Ovary (tissue), 3 donors: ENCODE measurements at regions not wholly inside any gene's neighbourhood (a gene's known extent, or its start where the extent isn't known, plus 50 kb on each side); places are given as distances from the start of the nearest gene placed in this dataset.

Experiments
- EP300 ChIP-seq: sonication (generic); formaldehyde crosslinking; IDR thresholded peaks from one replicate; pipeline ENCODE4 v1.6.1; 2017; ENCODE audit warnings: antibody characterized with exemption
- POLR2A ChIP-seq: fragments of 450-650 bp; IDR thresholded peaks from one replicate; pipeline ENCODE4 v1.6.1; 2017; ENCODE audit warnings: antibody characterized with exemption, mild to moderate bottlenecking, moderate library complexity
- TF ChIP-seq, protein P1 (sequence below), 3 donors: fragments of 450-650 bp in 2 of 3; fragments of 200-600 bp in 1 of 3; IDR thresholded peaks; one replicate each; pipeline versions ENCODE4 v1.5.1 to v1.8.0; 2016 to 2022; ENCODE audit warnings: antibody characterized with exemption in 3 of 3, mild to moderate bottlenecking in 1 of 3
- donor health status: DM: no; HTN: no; CAD: no.

DNA sequence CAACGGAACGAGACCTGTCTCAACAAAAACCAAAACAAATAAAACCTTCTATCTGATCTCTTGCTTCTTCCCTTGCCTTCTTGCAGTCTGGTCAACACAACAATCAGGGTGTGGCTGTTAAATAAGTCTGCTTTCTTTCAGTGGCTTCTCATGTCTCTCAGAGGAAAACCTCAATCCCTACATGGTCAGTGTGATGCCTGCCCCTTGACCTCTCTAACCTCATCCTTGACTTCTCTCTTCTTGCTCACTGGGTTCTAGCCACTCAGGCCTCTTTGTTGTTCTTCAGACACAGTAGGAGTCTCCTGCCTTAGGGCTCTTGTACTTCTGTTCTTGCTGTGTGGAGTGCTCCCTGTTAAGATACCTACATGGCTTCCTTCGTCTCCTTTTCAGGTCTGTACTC lies 220.4 kb downstream of the SDHAF3 start:
- TF ChIP-seq, protein P1, sequence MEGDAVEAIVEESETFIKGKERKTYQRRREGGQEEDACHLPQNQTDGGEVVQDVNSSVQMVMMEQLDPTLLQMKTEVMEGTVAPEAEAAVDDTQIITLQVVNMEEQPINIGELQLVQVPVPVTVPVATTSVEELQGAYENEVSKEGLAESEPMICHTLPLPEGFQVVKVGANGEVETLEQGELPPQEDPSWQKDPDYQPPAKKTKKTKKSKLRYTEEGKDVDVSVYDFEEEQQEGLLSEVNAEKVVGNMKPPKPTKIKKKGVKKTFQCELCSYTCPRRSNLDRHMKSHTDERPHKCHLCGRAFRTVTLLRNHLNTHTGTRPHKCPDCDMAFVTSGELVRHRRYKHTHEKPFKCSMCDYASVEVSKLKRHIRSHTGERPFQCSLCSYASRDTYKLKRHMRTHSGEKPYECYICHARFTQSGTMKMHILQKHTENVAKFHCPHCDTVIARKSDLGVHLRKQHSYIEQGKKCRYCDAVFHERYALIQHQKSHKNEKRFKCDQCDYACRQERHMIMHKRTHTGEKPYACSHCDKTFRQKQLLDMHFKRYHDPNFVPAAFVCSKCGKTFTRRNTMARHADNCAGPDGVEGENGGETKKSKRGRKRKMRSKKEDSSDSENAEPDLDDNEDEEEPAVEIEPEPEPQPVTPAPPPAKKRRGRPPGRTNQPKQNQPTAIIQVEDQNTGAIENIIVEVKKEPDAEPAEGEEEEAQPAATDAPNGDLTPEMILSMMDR (IDR thresholded peaks at IDR 0.05) = no peak
- TF ChIP-seq POLR2A (no peak), EP300 (no peak)
